HepG2 (cell line): ENCODE measurements at regions not wholly inside any gene's neighbourhood (a gene's known extent, or its start where the extent isn't known, plus 50 kb on each side); places are given as distances from the start of the nearest gene placed in this dataset.

Experiments used
- ATAC-seq: fragments of 200-7000 bp; cut with Tn5 transposase; 3 replicates; pipeline ENCODE4 v1.9.1; 2020; ENCODE audit warnings: mild to moderate bottlenecking, moderate library complexity
- BruUV-seq: library from RNA; stranded (reverse); fragments of 400-500 nt; replicated peaks from 2 replicates; lab custom pipeline; 2021; lab: Mats Ljungman, UMichigan
- CTCF ChIA-PET: fragments of 300-600 bp; formaldehyde crosslinking; extraction: SDS; loops from one replicate; lab custom pipeline; 2021; ENCODE audit warnings: low total read pairs, inconsistent platforms, low intra/inter-chr PET ratio; lab: Yijun Ruan, JAX
- POLR2A ChIA-PET: fragments of 350-600 bp; sonication (Branson Sonifier 250); formaldehyde crosslinking; loops from one replicate; lab custom pipeline; 2020; ENCODE audit warnings: antibody characterized with exemption, inconsistent platforms; lab: Yijun Ruan, JAX
- DNase-seq: peaks from one replicate; pipeline ENCODE4 v3.0.0-alpha.2; 2015; ENCODE audit warnings: low spot score
- FAIRE-seq: peaks from 3 replicates; lab custom pipeline; 2011; peaks lifted over from hg19 to GRCh38; lab: Jason Lieb, UNC
- H2AFZ ChIP-seq: one replicate; pipeline ENCODE4 v1.6.1; 2011; ENCODE audit warnings: low read length, inconsistent platforms
- H3K27ac ChIP-seq: fragments of 300-600 bp; 3 replicates; pipeline ENCODE4 v1.8.0; 2011; ENCODE audit warnings: mixed run types, mild to moderate bottlenecking, mixed read lengths, low read length, inconsistent platforms; ENCODE audit not compliant: insufficient read depth; ENCODE audit errors: extremely low read length
- H3K27me3 ChIP-seq, 2 experiments: fragments of 200-600 bp in 1 of 2; 2 replicates in 1 of 2; 3 replicates in 1 of 2; pipeline versions ENCODE4 v1.6.0 to v1.8.0; 2011; ENCODE audit warnings: low read length in 2 of 2, mild to moderate bottlenecking in 2 of 2, moderate library complexity in 2 of 2, inconsistent platforms in 1 of 2; ENCODE audit not compliant: insufficient read depth in 2 of 2, control insufficient read depth in 1 of 2
- H3K36me3 ChIP-seq, 2 experiments: fragments of 200-600 bp in 1 of 2; replicated peaks in 1 of 2; 2 replicates in 1 of 2; 3 replicates in 1 of 2; pipeline versions ENCODE4 v1.5.1 to v1.8.0; 2011; ENCODE audit warnings: low read length in 2 of 2, inconsistent platforms in 1 of 2; ENCODE audit not compliant: insufficient read depth in 2 of 2, control insufficient read depth in 1 of 2
- H3K4me1 ChIP-seq: 2 replicates; pipeline ENCODE4 v1.5.1; 2012; ENCODE audit warnings: low read length, inconsistent platforms; ENCODE audit not compliant: insufficient read depth
- H3K4me2 ChIP-seq: 2 replicates; pipeline ENCODE4 v1.6.0; 2011; ENCODE audit warnings: low read depth, low read length, inconsistent platforms
- H3K4me3 ChIP-seq, 3 experiments: fragments of 200-600 bp in 1 of 3; sonication (generic), shearing (Covaris generic) in 1 of 3; replicated peaks in 1 of 3; 2 replicates each; pipeline ENCODE4 v1.5.1; 2011 to 2016; ENCODE audit warnings: low read length in 3 of 3, inconsistent platforms in 2 of 3, low read depth in 2 of 3, mild to moderate bottlenecking in 2 of 3, control low read depth in 1 of 3, mixed read lengths in 1 of 3; ENCODE audit not compliant: insufficient read depth in 1 of 3
- H3K79me2 ChIP-seq: one replicate; pipeline ENCODE4 v1.6.1; 2011; ENCODE audit warnings: low read length, inconsistent platforms; ENCODE audit not compliant: insufficient read depth
- H3K9ac ChIP-seq: 2 replicates; pipeline ENCODE4 v1.6.0; 2011; ENCODE audit warnings: mild to moderate bottlenecking, low read depth, low read length, inconsistent platforms; ENCODE audit not compliant: insufficient read depth
- H3K9me3 ChIP-seq: 2 replicates; pipeline ENCODE4 v1.5.1; 2012; ENCODE audit warnings: mild to moderate bottlenecking, low read length
- H4K20me1 ChIP-seq: 2 replicates; pipeline ENCODE4 v1.6.0; 2011; ENCODE audit warnings: inconsistent platforms, mild to moderate bottlenecking, low read length, moderate library complexity; ENCODE audit not compliant: insufficient read depth
- ARNTL ChIP-seq: sonication (generic); formaldehyde crosslinking; IDR thresholded peaks from 2 replicates; pipeline ENCODE4 v1.4.0; 2020; ENCODE audit warnings: mild to moderate bottlenecking, missing genetic modification reagents
- CREM ChIP-seq, 2 experiments: sonication (generic) in 1 of 2; formaldehyde crosslinking in 1 of 2; IDR thresholded peaks; 2 replicates each; pipeline versions ENCODE4 v1.4.0 to v1.6.1; 2016 to 2020; ENCODE audit warnings: antibody characterized with exemption in 1 of 2, mild to moderate bottlenecking in 1 of 2, missing genetic modification reagents in 1 of 2
- GATA4 ChIP-seq: sonication (generic); IDR thresholded peaks from 2 replicates; pipeline ENCODE4 v1.6.1; 2016; ENCODE audit warnings: antibody characterized with exemption, low read depth, borderline replicate concordance
- HIVEP1 ChIP-seq: sonication (generic); formaldehyde crosslinking; IDR thresholded peaks from 2 replicates; pipeline ENCODE4 v1.4.0; 2020; ENCODE audit warnings: mild to moderate bottlenecking, missing genetic modification reagents
- KLF13 ChIP-seq: sonication (generic); formaldehyde crosslinking; IDR thresholded peaks from 2 replicates; pipeline ENCODE4 v1.4.0; 2020; ENCODE audit warnings: mild to moderate bottlenecking, missing genetic modification reagents
- KLF9 ChIP-seq: IDR thresholded peaks from 2 replicates; pipeline ENCODE4 v1.6.1; 2016; ENCODE audit warnings: low read depth
- NFYC ChIP-seq: IDR thresholded peaks from 2 replicates; pipeline ENCODE4 v1.6.1; 2016; ENCODE audit warnings: missing genetic modification reagents, missing compliant biosample characterization
- TAF1 ChIP-seq: sonication (generic); formaldehyde crosslinking; IDR thresholded peaks from 2 replicates; pipeline ENCODE4 v1.4.0; 2020; ENCODE audit warnings: missing genetic modification reagents
- THYN1 ChIP-seq: sonication (generic); formaldehyde crosslinking; IDR thresholded peaks from 2 replicates; pipeline ENCODE4 v1.8.1; 2023; ENCODE audit warnings: low read depth, mild to moderate bottlenecking, moderate library complexity, missing genetic modification reagents, borderline replicate concordance
- ZSCAN29 ChIP-seq: sonication (generic); formaldehyde crosslinking; conservative IDR thresholded peaks from 2 replicates; pipeline ENCODE4 v1.4.0; 2020; ENCODE audit warnings: mild to moderate bottlenecking, missing genetic modification reagents
- WGBS: methylation state at CpG from one replicate; pipeline ENCODE4 v1.1.6; 2017; ENCODE audit warnings: low lambda C conversion rate; 5-methylcytosine and 5-hydroxymethylcytosine counted together
- in situ Hi-C: cut with HindIII; loops from 2 replicates; pipeline ENCODE4 v1.10.0; 2017; ENCODE audit warnings: low pct_unique_long_range_greater_than_20kb; ENCODE audit not compliant: extremely low pct_ligation_motif_present
- intact Hi-C: fragments of 100-400 bp; cut with micrococcal nuclease; formaldehyde crosslinking; loops from one replicate; pipeline ENCODE4 v1.10.0; 2022; ENCODE audit not compliant: unreplicated experiment
- TF ChIP-seq, protein P1 (sequence below): sonication (generic); formaldehyde crosslinking; IDR thresholded peaks from 2 replicates; pipeline ENCODE4 v1.4.0; 2020; ENCODE audit warnings: missing genetic modification reagents, low read depth, mild to moderate bottlenecking, borderline replicate concordance
- TF ChIP-seq, protein P2 (sequence below), 2 experiments: fragments of 450-650 bp in 1 of 2; sonication (generic) in 1 of 2; formaldehyde crosslinking in 1 of 2; IDR thresholded peaks; 2 replicates each; pipeline versions ENCODE4 v1.6.1 to v1.8.0; 2016 to 2022; ENCODE audit warnings: antibody characterized with exemption in 1 of 2, mild to moderate bottlenecking in 1 of 2, missing genetic modification reagents in 1 of 2

DNA sequence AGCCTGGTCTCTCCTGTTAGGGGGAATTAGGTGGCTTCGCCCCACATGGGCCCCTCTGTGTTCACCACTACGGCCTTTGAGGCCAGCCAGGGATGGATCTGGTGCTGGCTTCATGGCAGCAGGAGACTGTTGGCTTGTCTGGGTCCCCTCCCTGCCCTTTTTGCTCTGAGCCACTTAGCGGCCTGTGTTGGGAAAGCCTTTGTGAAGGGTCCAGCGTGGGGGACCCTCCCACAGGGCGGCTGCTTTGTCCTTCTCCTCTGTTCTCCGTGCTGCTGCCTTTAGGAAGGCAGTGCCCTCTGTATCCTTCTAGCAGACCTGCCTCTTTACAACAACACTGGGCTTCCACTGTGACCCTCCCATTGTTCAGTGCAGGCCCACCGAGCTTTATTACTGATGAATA lies 118.4 kb downstream of the TSN start:
- no TSS peak for BruUV-seq
- CTCF ChIA-PET = no interaction called here
- no peak for FAIRE-seq
- H2AFZ ChIP-seq = no peak overlapping the region
- H3K9ac ChIP-seq = no peak overlapping the region
- WGBS = 14% methylated on average over 7 of the region's 7 CpGs
- no peak overlapping the region for H3K4me2 ChIP-seq
- H3K27me3 ChIP-seq = peaks cover 0 to 10% of the 10 kb centered on the region in 2 experiments; a peak in 2 of 5 replicates
- POLR2A ChIA-PET = no interaction called here
- no peaks in the 10 kb centered on the region for H3K36me3 ChIP-seq
- H3K27ac ChIP-seq = no peak overlapping the region
- no peaks in the 10 kb centered on the region for H4K20me1 ChIP-seq
- TF ChIP-seq GATA4 = no peak
- TF ChIP-seq TAF1 (CRISPR knock-in tag) = no peak
- no peak for TF ChIP-seq ARNTL (CRISPR knock-in tag)
- TF ChIP-seq THYN1 = no peak
- TF ChIP-seq, protein P1, sequence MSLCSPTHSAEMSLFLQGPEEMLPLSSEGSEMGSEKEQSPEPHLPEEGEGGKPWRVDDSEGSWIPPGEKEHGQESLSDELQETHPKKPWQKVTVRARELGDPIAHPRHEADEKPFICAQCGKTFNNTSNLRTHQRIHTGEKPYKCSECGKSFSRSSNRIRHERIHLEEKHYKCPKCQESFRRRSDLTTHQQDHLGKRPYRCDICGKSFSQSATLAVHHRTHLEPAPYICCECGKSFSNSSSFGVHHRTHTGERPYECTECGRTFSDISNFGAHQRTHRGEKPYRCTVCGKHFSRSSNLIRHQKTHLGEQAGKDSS (CRISPR knock-in tag) = no peak
- TF ChIP-seq KLF9 (CRISPR knock-in tag) = no peak
- TF ChIP-seq KLF13 (CRISPR knock-in tag) = no peak
- no peak for TF ChIP-seq ZSCAN29 (CRISPR knock-in tag)
- no peak for TF ChIP-seq HIVEP1
- no peak for TF ChIP-seq CREM (IDR thresholded peaks at IDR 0.05)
- no peak for TF ChIP-seq CREM (CRISPR knock-in tag; IDR thresholded peaks at IDR 0.05)
- TF ChIP-seq NFYC (CRISPR knock-in tag) = no peak
- TF ChIP-seq, protein P2, sequence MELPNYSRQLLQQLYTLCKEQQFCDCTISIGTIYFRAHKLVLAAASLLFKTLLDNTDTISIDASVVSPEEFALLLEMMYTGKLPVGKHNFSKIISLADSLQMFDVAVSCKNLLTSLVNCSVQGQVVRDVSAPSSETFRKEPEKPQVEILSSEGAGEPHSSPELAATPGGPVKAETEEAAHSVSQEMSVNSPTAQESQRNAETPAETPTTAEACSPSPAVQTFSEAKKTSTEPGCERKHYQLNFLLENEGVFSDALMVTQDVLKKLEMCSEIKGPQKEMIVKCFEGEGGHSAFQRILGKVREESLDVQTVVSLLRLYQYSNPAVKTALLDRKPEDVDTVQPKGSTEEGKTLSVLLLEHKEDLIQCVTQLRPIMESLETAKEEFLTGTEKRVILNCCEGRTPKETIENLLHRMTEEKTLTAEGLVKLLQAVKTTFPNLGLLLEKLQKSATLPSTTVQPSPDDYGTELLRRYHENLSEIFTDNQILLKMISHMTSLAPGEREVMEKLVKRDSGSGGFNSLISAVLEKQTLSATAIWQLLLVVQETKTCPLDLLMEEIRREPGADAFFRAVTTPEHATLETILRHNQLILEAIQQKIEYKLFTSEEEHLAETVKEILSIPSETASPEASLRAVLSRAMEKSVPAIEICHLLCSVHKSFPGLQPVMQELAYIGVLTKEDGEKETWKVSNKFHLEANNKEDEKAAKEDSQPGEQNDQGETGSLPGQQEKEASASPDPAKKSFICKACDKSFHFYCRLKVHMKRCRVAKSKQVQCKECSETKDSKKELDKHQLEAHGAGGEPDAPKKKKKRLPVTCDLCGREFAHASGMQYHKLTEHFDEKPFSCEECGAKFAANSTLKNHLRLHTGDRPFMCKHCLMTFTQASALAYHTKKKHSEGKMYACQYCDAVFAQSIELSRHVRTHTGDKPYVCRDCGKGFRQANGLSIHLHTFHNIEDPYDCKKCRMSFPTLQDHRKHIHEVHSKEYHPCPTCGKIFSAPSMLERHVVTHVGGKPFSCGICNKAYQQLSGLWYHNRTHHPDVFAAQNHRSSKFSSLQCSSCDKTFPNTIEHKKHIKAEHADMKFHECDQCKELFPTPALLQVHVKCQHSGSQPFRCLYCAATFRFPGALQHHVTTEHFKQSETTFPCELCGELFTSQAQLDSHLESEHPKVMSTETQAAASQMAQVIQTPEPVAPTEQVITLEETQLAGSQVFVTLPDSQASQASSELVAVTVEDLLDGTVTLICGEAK (IDR thresholded peaks at IDR 0.05) = no peak
- TF ChIP-seq, protein P2 (CRISPR knock-in tag; IDR thresholded peaks at IDR 0.05) = no peak
- in situ Hi-C loops (no loop called here), intact Hi-C loops (no loop called here)
- 0 out of 3 replicates have a peak, but pooled peaks have one; percentile 32 for ATAC-seq
- no peaks in the 10 kb centered on the region for H3K79me2 ChIP-seq
- DNase-seq = no peak
- H3K9me3 ChIP-seq = no peaks in the 10 kb centered on the region
- H3K4me1 ChIP-seq = peaks cover 2% of the 10 kb centered on the region; the same call in 1 of the 2 replicates
- no peak overlapping the region for H3K4me3 ChIP-seq
